ENCODE measurements at regions not wholly inside any gene's neighbourhood (a gene's known extent, or its start where the extent isn't known, plus 50 kb on each side); places are given as distances from the start of the nearest gene placed in this dataset.

DNA sequence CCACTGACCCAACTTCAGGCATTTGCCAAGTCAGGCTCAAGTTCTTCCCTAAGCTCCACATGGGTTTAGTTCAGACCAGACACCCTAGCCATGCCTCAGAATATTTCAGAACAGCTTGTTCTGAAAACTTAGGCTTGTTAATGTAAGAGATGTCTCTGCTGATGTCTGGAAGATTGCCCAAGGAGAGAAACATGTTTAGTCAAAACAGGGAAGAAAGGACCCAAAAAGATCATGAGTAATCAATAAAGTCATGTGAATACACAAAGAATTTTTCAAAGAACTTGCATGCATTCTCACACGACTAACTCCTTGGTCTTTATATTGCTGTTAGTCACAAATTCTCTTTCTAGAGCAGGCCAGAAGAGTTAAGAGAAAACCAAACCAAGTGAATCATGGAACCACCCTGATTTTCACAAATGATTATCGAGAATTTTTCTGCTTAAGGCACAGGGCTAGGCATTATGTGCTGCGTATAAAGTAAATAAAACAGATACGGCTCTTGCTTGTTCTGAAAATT lies 158.1 kb upstream of the HMHB1 start:
- Histone ChIP-seq H3K36me3 (ENCODE audit: low read depth, missing control alignments) (no peaks in the 10 kb centered on the region), H3K27me3 (no peaks in the 10 kb centered on the region), H3K9me3 (no peaks in the 10 kb centered on the region), H3K4me3 (no peak overlapping the region), H3K27ac (no peak overlapping the region), H3K4me1 (no peaks in the 10 kb centered on the region)
- DNase-seq = no peak
- intact Hi-C loops (cut with DNase I; ENCODE audit: low total_unique reads) = no loop called here
- no peak for TF ChIP-seq POLR2A (IDR thresholded peaks at IDR 0.05)
- TF ChIP-seq, protein P1, sequence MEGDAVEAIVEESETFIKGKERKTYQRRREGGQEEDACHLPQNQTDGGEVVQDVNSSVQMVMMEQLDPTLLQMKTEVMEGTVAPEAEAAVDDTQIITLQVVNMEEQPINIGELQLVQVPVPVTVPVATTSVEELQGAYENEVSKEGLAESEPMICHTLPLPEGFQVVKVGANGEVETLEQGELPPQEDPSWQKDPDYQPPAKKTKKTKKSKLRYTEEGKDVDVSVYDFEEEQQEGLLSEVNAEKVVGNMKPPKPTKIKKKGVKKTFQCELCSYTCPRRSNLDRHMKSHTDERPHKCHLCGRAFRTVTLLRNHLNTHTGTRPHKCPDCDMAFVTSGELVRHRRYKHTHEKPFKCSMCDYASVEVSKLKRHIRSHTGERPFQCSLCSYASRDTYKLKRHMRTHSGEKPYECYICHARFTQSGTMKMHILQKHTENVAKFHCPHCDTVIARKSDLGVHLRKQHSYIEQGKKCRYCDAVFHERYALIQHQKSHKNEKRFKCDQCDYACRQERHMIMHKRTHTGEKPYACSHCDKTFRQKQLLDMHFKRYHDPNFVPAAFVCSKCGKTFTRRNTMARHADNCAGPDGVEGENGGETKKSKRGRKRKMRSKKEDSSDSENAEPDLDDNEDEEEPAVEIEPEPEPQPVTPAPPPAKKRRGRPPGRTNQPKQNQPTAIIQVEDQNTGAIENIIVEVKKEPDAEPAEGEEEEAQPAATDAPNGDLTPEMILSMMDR (IDR thresholded peaks at IDR 0.05) = no peak
- 93 to 96% methylated on average over 4 of the region's 4 CpGs for WGBS, 2 donors

DNA sequence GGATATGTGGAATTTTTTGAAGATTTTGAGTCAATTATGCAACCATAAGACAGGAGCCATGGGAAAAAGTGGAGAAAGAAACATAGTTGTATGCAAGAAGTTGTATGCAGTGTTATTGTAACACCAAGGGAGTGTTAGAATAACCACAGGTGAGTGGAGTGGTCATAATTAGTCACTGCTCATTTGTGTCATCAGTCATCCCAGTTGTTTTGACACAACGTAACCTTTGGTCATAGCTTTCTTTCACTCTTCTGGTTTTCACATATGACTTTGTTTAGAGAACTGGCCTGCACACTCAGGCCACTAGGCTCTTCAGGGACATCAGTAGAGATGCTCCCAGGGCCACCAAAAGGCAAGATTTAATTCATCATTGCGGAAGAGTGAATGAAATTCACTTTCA lies 158.7 kb upstream of the HMHB1 start:
- Histone ChIP-seq H3K27ac (no peak overlapping the region), H3K9me3 (no peaks in the 10 kb centered on the region), H3K27me3 (no peaks in the 10 kb centered on the region), H3K4me3 (no peak overlapping the region), H3K36me3 (ENCODE audit: low read depth, missing control alignments) (no peaks in the 10 kb centered on the region), H3K4me1 (no peaks in the 10 kb centered on the region)
- TF ChIP-seq, protein P1 (IDR thresholded peaks at IDR 0.05) = no peak
- TF ChIP-seq POLR2A (IDR thresholded peaks at IDR 0.05) = no peak
- no peak for DNase-seq
- intact Hi-C loops (cut with DNase I; ENCODE audit: low total_unique reads) = no loop called here
- 93 to 95% methylated on average over 2 of the region's 2 CpGs for WGBS, 2 donors

DNA sequence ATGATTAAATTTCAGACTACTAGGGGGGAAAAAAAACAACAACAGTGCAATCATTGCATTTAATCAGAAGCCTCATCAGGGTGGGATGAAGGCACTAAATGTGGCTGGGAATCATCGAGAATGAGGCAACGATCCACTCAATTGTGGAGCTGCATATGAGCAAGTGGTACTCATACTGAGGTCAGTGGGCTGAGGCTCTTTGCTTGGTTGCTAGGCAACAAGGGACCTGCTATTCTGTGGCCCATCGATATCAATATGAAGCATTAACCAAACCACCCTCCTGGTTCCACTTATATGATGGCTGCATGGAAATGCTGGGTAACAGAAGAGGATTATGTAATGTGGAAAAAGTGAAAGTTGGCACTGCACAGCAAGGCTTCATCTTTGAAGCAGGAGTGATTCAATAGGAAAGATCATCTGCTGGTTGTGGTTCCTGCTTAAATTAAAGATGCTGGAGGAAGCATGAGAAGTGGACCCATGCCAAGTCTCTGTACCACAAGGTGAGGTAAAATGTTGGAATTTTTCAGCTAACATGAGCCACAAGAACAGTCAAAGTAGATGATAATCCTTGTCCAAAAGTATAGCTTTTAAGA lies 159.8 kb upstream of the HMHB1 start:
- intact Hi-C loops (cut with DNase I; ENCODE audit: low total_unique reads) = no loop called here
- TF ChIP-seq POLR2A (IDR thresholded peaks at IDR 0.05) = no peak
- TF ChIP-seq, protein P1 (IDR thresholded peaks at IDR 0.05) = no peak
- Histone ChIP-seq H3K9me3 (no peaks in the 10 kb centered on the region), H3K36me3 (ENCODE audit: low read depth, missing control alignments) (no peaks in the 10 kb centered on the region), H3K27ac (no peak overlapping the region), H3K4me1 (no peaks in the 10 kb centered on the region), H3K27me3 (no peaks in the 10 kb centered on the region), H3K4me3 (no peak overlapping the region)
- WGBS, 2 donors = 90 to 96% methylated on average over 3 of the region's 3 CpGs
- no peak for DNase-seq

DNA sequence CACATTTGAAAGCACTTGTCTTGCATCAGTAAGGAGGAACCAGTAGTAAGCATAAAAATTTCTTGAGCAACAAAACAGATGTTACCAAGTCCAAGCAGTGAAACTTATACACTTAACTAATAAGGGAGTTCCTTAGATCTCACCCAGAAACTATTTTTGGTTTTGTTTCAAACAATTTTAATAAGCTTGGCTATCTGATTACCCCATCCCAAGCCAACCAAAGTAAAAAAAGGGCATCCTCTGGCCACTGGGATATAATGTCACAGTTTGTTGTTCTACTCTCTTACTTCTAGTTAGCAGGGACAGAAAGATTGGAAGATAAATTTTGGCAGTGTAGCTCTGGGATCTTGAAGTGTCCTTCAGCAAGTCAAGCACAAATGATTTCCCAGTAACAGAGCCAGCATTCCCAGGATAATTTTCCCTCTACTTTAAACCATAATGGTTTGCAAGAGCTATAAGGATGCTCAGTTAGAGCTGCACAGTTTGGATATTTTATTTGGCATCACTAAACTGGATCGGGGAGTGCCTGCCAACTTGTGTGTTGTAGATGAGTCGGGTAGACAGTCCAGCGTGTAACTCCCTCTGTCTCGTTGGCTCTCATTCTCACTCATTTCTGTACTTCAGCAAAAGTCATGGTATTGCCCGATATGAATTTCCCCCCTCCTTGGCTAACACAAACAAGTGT lies 161.9 kb upstream of the HMHB1 start:
- TF ChIP-seq POLR2A (IDR thresholded peaks at IDR 0.05) = no peak
- TF ChIP-seq, protein P1 (IDR thresholded peaks at IDR 0.05) = no peak
- intact Hi-C loops (cut with DNase I; ENCODE audit: low total_unique reads) = no loop called here

More for the DNA sequence above, 161.9 kb upstream of the HMHB1 start:
- Histone ChIP-seq H3K27me3 (no peaks in the 10 kb centered on the region), H3K4me3 (no peak overlapping the region), H3K36me3 (ENCODE audit: low read depth, missing control alignments) (no peaks in the 10 kb centered on the region), H3K27ac (no peak overlapping the region), H3K4me1 (no peaks in the 10 kb centered on the region), H3K9me3 (no peaks in the 10 kb centered on the region)
- WGBS, 2 donors = 58 to 61% methylated on average over 5 of the region's 5 CpGs
- DNase-seq = peak; percentile 40
